ENCODE measurements at regions not wholly inside any gene's neighbourhood (a gene's known extent, or its start where the extent isn't known, plus 50 kb on each side); places are given as distances from the start of the nearest gene placed in this dataset.

GRCh38 chr10:89909752-89910151 lies 208.4 kb downstream of the KIF20B start:
- TF ChIP-seq CTCF (conservative IDR thresholded peaks at IDR 0.05; ENCODE audit: low read length) (no peak), EZH2phosphoT487 (IDR thresholded peaks at IDR 0.05; ENCODE audit: borderline replicate concordance, low read depth, low read length) (no peak)

Measured in OCI-LY7 (cell line).